NCI-H345 treated with DMSO at 0.1 percent for 48 hours (cell line): ENCODE measurements at regions not wholly inside any gene's neighbourhood (a gene's known extent, or its start where the extent isn't known, plus 50 kb on each side); places are given as distances from the start of the nearest gene placed in this dataset.
A peak's percentile ranks its signal among the peaks of the same experiment; 100 is the strongest.

Source experiments
- DNase-seq: peaks from one replicate; lab custom pipeline; 2025; ENCODE audit not compliant: unreplicated experiment; lab: John Stamatoyannopoulos, UW

GRCh38 chr18:73742957-73743356, 404.7 kb downstream of the FBXO15 start:
- DNase-seq, result no peak

DNA sequence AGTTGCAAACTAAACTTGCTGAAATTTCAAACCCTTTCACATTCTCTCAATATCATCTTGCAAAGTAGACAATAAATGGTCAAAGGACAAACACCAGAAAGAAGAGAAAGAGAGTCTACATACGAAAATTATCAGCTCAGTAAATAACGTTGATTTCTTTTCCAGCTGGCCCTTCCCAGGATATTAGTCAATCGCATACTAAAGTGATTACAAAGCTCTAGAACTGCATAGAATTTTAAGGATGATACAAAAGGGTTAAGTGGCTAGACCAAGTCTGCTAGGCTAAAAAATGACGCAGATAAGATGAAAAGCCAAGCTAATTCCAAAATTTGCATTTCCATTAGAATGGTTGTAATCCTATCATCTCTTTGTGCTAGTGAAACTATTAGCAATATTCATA, 405.7 kb downstream of the FBXO15 start:
- DNase-seq, result no peak

GRCh38 chr18:73739098-73739497, 408.5 kb downstream of the FBXO15 start:
- DNase-seq, result no peak

- DNase-seq, result no peak
Measured at GRCh38 chr18:73737990-73738389, 409.6 kb downstream of the FBXO15 start.

GRCh38 chr18:73735836-73736235, 411.8 kb downstream of the FBXO15 start:
- no peak for DNase-seq

DNA sequence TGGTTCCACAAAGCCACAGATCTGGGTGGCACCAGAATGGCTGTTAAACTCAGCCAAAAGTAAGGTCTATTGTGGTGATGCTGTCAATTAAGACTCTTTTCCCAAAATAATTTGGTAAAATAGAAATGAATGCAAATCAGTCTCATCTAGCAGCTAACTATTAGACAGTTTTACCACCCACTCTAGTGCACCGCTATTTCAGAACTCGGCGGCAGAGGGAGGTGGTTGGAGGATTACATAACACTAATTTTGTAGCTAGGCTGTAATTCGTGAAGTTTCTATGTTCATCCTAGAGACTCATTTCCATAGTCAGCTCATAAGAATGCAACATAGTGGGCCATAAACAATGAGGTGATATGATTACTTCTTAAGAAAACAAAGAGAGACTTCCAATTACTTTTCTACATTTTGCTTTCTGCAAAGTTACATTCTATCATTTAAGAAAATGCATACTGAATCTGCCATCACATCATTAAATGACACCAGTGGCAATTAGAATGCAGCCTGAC, 413.8 kb downstream of the FBXO15 start:
- no peak for DNase-seq

DNA sequence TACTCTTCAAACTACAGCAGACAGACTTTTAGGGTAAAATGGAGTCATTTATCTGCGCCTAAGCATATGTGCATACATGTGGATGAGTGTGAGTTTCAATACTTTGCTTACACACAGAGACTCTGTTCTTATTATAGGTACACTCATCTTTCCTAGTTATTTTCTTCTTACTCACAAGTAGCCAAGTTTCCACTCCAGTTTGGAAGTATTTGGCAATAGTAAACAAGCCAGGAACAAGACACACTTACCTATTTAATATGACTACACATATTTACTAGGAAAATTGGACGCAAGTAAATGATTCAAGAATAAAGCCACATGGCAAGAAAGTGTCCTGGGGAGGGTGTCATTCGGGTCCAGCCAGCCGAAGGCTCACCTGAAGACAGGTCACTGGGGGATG, 414.3 kb downstream of the FBXO15 start:
- DNase-seq, result no peak

DNA sequence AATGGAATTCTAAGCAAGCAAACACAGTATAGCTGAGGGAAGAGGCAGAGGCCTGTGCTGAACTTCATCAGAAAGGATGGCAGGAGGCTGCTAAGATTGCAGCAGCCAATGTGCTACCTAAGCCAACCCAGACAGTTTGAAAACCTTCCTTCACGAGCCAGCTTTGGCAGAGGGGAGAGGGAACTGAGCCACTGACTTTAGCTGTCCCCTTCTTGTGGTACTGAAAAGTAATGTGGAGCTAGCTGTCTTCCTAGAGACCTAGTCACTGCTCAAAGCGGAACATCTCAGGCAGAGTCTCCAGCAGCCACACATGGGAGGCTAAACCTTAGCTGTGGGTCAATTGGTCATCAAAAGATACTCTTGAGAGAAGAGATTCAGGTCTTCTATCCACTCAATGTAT, 419.0 kb downstream of the FBXO15 start:
- no peak for DNase-seq

DNA sequence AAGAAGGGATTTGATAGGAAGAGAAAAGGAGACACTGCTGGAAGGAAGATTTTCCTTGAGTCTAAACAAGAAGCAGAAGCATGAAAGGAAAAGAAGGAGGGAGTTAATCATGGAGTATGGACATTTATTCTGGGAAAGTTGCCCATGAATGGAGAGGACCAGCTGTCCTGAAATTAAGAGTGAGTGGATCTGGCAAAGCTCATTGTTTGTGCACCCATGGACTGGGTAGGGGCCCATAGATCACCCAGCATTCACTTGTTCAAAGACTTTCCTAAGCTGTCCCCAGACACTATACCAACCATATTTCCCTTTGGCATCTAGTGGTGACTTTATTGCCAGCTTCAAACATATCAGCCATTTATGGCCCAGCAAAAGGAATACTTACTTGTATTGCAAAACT, 422.7 kb downstream of the FBXO15 start:
- DNase-seq, result no peak

- peak; percentile 7 for DNase-seq
Measured at GRCh38 chr18:73719611-73720010, 428.0 kb downstream of the FBXO15 start.

- no peak for DNase-seq
Measured at GRCh38 chr18:73717570-73717969, 430.1 kb downstream of the FBXO15 start.

GRCh38 chr18:73715210-73715670, 432.4 kb downstream of the FBXO15 start:
- peak; percentile 26 for DNase-seq

DNA sequence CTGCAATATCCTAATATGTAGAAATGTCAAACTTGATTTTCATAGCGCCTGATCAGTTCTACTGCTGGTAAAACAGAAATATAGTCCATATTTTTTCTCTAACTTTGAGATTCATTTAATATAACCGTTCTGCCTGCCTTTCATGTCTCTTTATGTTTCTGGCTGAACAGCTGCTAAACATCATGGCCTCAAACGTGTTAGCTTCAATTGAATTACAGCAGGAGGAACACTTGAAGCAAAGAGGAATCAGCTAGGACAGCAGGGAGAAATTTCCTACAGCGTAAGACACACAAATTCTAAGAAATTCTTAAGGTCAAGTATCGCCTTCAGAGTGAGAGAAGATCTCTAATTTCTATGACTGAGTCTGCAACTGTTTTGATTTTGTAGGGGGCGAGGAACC, 433.2 kb downstream of the FBXO15 start:
- no peak for DNase-seq

DNA sequence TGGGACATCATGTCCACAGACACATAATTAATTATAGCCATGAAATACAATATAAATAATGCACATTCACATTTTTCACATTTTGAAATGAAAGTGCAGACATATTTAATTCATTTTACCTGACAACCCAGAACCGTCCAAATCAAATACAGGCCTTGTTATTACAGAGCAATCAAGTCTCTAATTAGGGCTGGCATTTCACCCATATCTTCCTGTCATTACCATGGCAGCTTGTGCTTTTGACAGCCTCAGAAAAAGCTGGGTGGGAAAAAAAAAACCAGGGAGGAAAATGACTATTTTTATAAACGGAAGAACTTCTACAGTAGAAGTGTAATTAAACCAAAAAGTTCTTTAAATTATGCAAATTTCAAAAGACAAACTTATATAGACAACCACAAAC, 436.4 kb downstream of the FBXO15 start:
- no peak for DNase-seq

- DNase-seq, result no peak
Measured at GRCh38 chr18:73708591-73708990, 439.0 kb downstream of the FBXO15 start.

- no peak for DNase-seq
Measured at GRCh38 chr18:73707035-73707434, 440.6 kb downstream of the FBXO15 start.

DNA sequence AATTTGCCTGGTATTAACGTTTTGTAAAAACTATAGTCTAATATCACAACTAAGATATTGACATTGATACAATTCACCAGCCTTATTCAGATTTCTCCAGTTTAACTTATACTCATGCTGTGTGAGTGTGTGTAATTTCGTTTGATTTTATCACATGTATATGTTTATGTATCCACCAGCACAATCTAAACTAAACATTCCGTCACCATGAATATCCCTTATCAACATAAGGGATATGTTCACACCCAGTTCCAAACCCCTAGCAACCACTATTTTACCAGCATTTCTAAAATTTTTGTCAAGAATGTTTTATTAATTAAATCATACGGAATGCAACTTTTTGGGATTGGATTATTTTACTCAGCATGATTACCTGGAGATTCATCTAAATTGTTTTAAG, 450.3 kb downstream of the FBXO15 start:
- DNase-seq, result no peak

GRCh38 chr18:73696698-73697097, 450.9 kb downstream of the FBXO15 start:
- no peak for DNase-seq

DNA sequence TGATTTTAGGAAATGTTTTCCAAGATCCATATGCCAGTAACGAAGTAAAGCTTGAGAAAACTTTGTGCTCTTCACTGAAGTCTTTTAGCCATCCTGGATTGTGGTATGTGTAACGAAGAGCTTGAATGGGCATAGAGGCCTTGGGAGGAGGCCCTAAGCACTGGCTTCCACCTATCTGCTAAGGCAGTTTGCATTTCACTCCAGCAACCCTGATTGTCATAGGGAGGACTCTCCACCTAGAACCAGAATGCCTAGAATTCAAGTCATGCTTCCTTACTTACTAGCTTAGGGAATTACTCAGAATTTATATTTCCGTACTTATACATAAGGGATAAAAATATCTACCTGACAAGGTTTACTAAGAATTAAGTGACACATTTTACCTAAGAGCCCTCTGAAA, 451.5 kb downstream of the FBXO15 start:
- no peak for DNase-seq

- DNase-seq, result no peak
Measured at GRCh38 chr18:73693091-73693490, 454.5 kb downstream of the FBXO15 start.

- DNase-seq, result no peak
Measured at GRCh38 chr18:73691624-73692023, 456.0 kb downstream of the FBXO15 start.

- DNase-seq, result no peak
Measured at GRCh38 chr18:73691118-73691517, 456.5 kb downstream of the FBXO15 start.

DNA sequence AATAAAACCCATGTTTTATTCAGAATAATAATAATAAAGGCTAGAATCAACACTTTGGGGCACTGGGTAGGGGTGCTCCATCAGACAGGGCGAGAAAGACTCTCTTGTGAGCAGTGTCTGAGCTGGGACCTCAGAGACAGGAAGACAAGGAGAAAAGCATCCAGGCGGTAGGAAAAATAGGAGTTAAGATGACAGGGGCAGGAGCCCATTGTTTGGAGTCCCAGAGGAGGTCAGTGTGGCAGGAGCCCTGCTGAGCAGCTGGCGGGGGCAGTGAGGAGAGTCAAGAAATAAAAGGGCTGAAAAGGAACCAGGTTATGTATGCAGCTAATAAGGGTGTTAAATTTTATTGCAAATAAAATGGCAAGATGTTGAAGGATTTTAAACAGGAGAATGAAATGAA, 457.4 kb downstream of the FBXO15 start:
- no peak for DNase-seq
